Prostate gland (tissue), 2 donors: ENCODE measurements at regions not wholly inside any gene's neighbourhood (a gene's known extent, or its start where the extent isn't known, plus 50 kb on each side); places are given as distances from the start of the nearest gene placed in this dataset.

Experiments used
- DNase-seq: peaks from one replicate; pipeline ENCODE4 v3.0.0-alpha.2; 2019; ENCODE audit warnings: low spot score
- H3K27ac ChIP-seq, 2 donors: fragments of 200-600 bp; sonication (generic); 2 replicates each; pipeline ENCODE4 v1.5.1; 2017 to 2019
- H3K27me3 ChIP-seq: fragments of 200-600 bp; sonication (generic); replicated peaks from 2 replicates; pipeline ENCODE4 v1.5.1; 2019; ENCODE audit not compliant: insufficient read depth
- H3K36me3 ChIP-seq, 2 donors: fragments of 200-600 bp; sonication (generic); 1 replicate in 1 of 2; 2 replicates in 1 of 2; pipeline versions ENCODE4 v1.5.1 to v1.8.1; 2017 to 2019
- H3K4me1 ChIP-seq: fragments of 200-600 bp; sonication (generic); replicated peaks from 2 replicates; pipeline ENCODE4 v1.5.1; 2019
- H3K4me3 ChIP-seq, 2 donors: fragments of 200-600 bp; sonication (generic); 2 replicates each; pipeline ENCODE4 v1.5.1; 2017 to 2019
- H3K9me3 ChIP-seq: fragments of 200-600 bp; sonication (generic); 2 replicates; pipeline ENCODE4 v1.5.1; 2017
- POLR2A ChIP-seq: fragments of 450-650 bp; IDR thresholded peaks from one replicate; pipeline ENCODE4 v1.6.1; 2016; ENCODE audit warnings: antibody characterized with exemption, mild to moderate bottlenecking
- POLR2AphosphoS5 ChIP-seq: sonication (generic); formaldehyde crosslinking; IDR thresholded peaks from one replicate; pipeline ENCODE4 v1.6.1; 2017; ENCODE audit warnings: antibody characterized with exemption
- WGBS: methylation state at CpG from one replicate; pipeline ENCODE4 v1.1.5; 2018; 5-methylcytosine and 5-hydroxymethylcytosine counted together
- intact Hi-C: fragments of 100-400 bp; cut with DNase I; formaldehyde crosslinking; loops from one replicate; pipeline ENCODE4 v1.14.2; 2022
- TF ChIP-seq, protein P1 (sequence below), 4 experiments: fragments of 200-600 bp in 2 of 4; fragments of 450-650 bp in 2 of 4; sonication (generic) in 2 of 4; IDR thresholded peaks; 1 replicate in 3 of 4; 2 replicates in 1 of 4; pipeline ENCODE4 v1.5.1; 2016 to 2019; ENCODE audit warnings: antibody characterized with exemption in 4 of 4, mild to moderate bottlenecking in 2 of 4, moderate library complexity in 2 of 4

DNA sequence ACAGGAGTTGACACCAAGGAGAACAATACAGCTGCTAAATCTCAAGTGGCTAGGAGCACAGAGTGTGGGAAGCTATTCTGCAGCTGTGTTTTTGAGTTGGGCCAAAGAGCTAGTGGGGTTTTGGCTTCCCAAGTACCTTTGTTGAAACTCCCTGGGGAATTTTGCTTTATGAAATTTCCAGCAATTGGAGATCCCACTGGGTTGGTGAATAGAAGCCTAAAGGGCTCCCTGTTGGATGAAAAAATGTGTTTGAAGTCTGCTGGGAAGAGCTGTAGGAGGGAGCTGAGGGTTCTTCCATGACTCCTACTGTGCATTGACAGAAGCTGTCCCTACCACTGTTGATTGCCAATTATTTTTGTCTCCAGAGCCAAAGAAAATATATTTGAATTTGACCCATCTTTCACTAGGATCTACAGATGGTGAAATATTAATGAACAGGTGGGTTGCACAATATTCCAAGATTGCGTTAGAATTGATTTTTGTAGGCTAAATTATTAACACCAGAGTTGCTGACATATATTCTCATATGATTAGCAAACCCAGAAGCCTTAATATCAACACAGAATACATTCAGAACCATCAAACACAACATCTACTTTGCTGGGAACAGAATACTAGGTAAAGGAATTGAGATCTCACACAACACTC is 95.4 kb upstream of the CYP1B1 start:
- H3K27ac ChIP-seq: no peak overlapping the region
- WGBS: 81% methylated on average over 1 of the region's 1 CpG
- intact Hi-C loops: loop anchor here (5.0 kb wide), 1 partner anchor 94 kb away; the partner anchor contains the start of gene CYP1B1

GRCh38 chr2:38170733-38171132 is 94.8 kb upstream of the CYP1B1 start:
- H3K27ac ChIP-seq: no peak overlapping the region
- intact Hi-C loops: loop anchor here (5.0 kb wide), 1 partner anchor 93 kb away; the partner anchor contains the start of gene CYP1B1
- H3K4me1 ChIP-seq: no peaks in the 10 kb centered on the region
- no peak for DNase-seq
- H3K9me3 ChIP-seq: no peaks in the 10 kb centered on the region
- H3K36me3 ChIP-seq: no peaks in the 10 kb centered on the region
- H3K27me3 ChIP-seq: no peaks in the 10 kb centered on the region
- H3K4me3 ChIP-seq: no peak overlapping the region
- TF ChIP-seq POLR2A (no peak), POLR2AphosphoS5 (no peak)
- TF ChIP-seq, protein P1, sequence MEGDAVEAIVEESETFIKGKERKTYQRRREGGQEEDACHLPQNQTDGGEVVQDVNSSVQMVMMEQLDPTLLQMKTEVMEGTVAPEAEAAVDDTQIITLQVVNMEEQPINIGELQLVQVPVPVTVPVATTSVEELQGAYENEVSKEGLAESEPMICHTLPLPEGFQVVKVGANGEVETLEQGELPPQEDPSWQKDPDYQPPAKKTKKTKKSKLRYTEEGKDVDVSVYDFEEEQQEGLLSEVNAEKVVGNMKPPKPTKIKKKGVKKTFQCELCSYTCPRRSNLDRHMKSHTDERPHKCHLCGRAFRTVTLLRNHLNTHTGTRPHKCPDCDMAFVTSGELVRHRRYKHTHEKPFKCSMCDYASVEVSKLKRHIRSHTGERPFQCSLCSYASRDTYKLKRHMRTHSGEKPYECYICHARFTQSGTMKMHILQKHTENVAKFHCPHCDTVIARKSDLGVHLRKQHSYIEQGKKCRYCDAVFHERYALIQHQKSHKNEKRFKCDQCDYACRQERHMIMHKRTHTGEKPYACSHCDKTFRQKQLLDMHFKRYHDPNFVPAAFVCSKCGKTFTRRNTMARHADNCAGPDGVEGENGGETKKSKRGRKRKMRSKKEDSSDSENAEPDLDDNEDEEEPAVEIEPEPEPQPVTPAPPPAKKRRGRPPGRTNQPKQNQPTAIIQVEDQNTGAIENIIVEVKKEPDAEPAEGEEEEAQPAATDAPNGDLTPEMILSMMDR (IDR thresholded peaks at IDR 0.05): no peak

More for the DNA sequence above, 95.4 kb upstream of the CYP1B1 start:
- no peaks in the 10 kb centered on the region for H3K9me3 ChIP-seq
- no peak overlapping the region for H3K4me3 ChIP-seq
- no peaks in the 10 kb centered on the region for H3K36me3 ChIP-seq
- H3K4me1 ChIP-seq: no peaks in the 10 kb centered on the region
- DNase-seq: no peak
- TF ChIP-seq, protein P1 (IDR thresholded peaks at IDR 0.05): no peak
- TF ChIP-seq POLR2A (no peak), POLR2AphosphoS5 (no peak)
- H3K27me3 ChIP-seq: no peaks in the 10 kb centered on the region

DNA sequence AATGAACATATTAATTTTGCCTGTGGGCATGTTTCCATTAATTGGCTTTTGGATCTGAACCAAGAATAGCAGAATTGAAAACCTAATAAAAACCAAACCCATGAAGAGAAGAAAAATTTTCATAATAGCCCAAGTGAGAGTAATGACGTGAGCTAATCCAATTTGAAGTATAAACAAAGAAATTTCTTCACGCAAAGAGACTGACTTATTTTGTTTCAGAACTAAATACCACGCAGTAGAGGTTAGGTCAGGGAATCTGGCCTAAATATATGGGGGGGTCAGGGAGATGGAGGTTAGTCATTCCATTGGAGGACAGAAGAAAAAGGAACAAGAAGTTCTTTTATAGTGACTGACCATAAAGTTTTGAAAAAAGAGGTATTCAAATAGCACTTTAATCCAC is 94.1 kb upstream of the CYP1B1 start:
- TF ChIP-seq POLR2A (no peak), POLR2AphosphoS5 (no peak)
- TF ChIP-seq, protein P1 (IDR thresholded peaks at IDR 0.05): no peak
- no peaks in the 10 kb centered on the region for H3K9me3 ChIP-seq
- WGBS: 50% methylated on average over 3 of the region's 3 CpGs
- H3K36me3 ChIP-seq: no peaks in the 10 kb centered on the region
- intact Hi-C loops: loop anchor here (5.0 kb wide), 1 partner anchor 93 kb away; the partner anchor contains the start of gene CYP1B1
- no peak for DNase-seq
- H3K27ac ChIP-seq: no peak overlapping the region
- no peaks in the 10 kb centered on the region for H3K27me3 ChIP-seq
- no peaks in the 10 kb centered on the region for H3K4me1 ChIP-seq
- H3K4me3 ChIP-seq: no peak overlapping the region

- WGBS: 77% methylated on average over 5 of the region's 5 CpGs
- intact Hi-C loops: no loop called here
- DNase-seq: no peak
- Histone ChIP-seq H3K27me3 (no peaks in the 10 kb centered on the region), H3K36me3 (no peaks in the 10 kb centered on the region), H3K27ac (no peak overlapping the region), H3K4me3 (no peak overlapping the region), H3K4me1 (no peaks in the 10 kb centered on the region), H3K9me3 (no peaks in the 10 kb centered on the region)
- TF ChIP-seq, protein P1 (IDR thresholded peaks at IDR 0.05): no peak
Measured at GRCh38 chr2:38168710-38169480, 92.9 kb upstream of the CYP1B1 start.

GRCh38 chr2:38167968-38168350 is 92.0 kb upstream of the CYP1B1 start:
- Histone ChIP-seq H3K27ac (peak overlapping the region in 1 of 2 donors; percentile 2), H3K27me3 (no peaks in the 10 kb centered on the region), H3K4me3 (no peak overlapping the region), H3K9me3 (no peaks in the 10 kb centered on the region), H3K4me1 (no peaks in the 10 kb centered on the region), H3K36me3 (no peaks in the 10 kb centered on the region)
- peak; percentile 16 for DNase-seq
- no peak for TF ChIP-seq POLR2A
- peak; percentile 58 for TF ChIP-seq POLR2AphosphoS5
- WGBS: 19% methylated on average over 2 of the region's 2 CpGs
- intact Hi-C loops: no loop called here
